ENCODE measurements at regions not wholly inside any gene's neighbourhood (a gene's known extent, or its start where the extent isn't known, plus 50 kb on each side); places are given as distances from the start of the nearest gene placed in this dataset.

- FAIRE-seq (no peak), DNase-seq (no peak)
- Histone ChIP-seq H3K27ac (ENCODE audit: low read depth in 2 of 2, low read length in 2 of 2) (no peak overlapping the region), H3K4me1 (ENCODE audit: control insufficient read depth in 2 of 3, insufficient read depth in 2 of 3, low read depth in 1 of 3, low read length in 3 of 3) (no peaks in the 10 kb centered on the region), H3K4me3 (ENCODE audit: low read length in 3 of 3) (no peak overlapping the region), H3K9ac (ENCODE audit: low read length in 3 of 3) (no peak overlapping the region), H3K36me3 (ENCODE audit: control insufficient read depth in 2 of 3, insufficient read depth in 3 of 3, low read length in 3 of 3) (no peaks in the 10 kb centered on the region), H3K9me3 (ENCODE audit: control insufficient read depth in 2 of 3, insufficient read depth in 1 of 3, low read length in 3 of 3) (no peaks in the 10 kb centered on the region), H3K27me3 (ENCODE audit: control insufficient read depth, insufficient read depth, low read length) (no peaks in the 10 kb centered on the region)
- intact Hi-C loops (cut with DNase I), result no loop called here
- TF ChIP-seq, protein P1, sequence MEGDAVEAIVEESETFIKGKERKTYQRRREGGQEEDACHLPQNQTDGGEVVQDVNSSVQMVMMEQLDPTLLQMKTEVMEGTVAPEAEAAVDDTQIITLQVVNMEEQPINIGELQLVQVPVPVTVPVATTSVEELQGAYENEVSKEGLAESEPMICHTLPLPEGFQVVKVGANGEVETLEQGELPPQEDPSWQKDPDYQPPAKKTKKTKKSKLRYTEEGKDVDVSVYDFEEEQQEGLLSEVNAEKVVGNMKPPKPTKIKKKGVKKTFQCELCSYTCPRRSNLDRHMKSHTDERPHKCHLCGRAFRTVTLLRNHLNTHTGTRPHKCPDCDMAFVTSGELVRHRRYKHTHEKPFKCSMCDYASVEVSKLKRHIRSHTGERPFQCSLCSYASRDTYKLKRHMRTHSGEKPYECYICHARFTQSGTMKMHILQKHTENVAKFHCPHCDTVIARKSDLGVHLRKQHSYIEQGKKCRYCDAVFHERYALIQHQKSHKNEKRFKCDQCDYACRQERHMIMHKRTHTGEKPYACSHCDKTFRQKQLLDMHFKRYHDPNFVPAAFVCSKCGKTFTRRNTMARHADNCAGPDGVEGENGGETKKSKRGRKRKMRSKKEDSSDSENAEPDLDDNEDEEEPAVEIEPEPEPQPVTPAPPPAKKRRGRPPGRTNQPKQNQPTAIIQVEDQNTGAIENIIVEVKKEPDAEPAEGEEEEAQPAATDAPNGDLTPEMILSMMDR (IDR thresholded peaks at IDR 0.05; ENCODE audit: borderline replicate concordance, extremely low read depth, insufficient read depth), result no peak
Measured at GRCh38 chr13:76319921-76320320, 566.3 kb downstream of the KCTD12 start.

GRCh38 chr13:76316998-76317527 is 569.1 kb downstream of the KCTD12 start:
- intact Hi-C loops (cut with DNase I), result no loop called here
- FAIRE-seq, result no peak
- Histone ChIP-seq H3K9me3 (ENCODE audit: control insufficient read depth in 2 of 3, insufficient read depth in 1 of 3, low read length in 3 of 3) (no peaks in the 10 kb centered on the region), H3K4me1 (ENCODE audit: control insufficient read depth in 2 of 3, insufficient read depth in 2 of 3, low read depth in 1 of 3, low read length in 3 of 3) (no peaks in the 10 kb centered on the region), H3K4me3 (ENCODE audit: low read length in 3 of 3) (no peak overlapping the region), H3K9ac (ENCODE audit: low read length in 3 of 3) (no peak overlapping the region), H3K36me3 (ENCODE audit: control insufficient read depth in 2 of 3, insufficient read depth in 3 of 3, low read length in 3 of 3) (no peaks in the 10 kb centered on the region), H3K27me3 (ENCODE audit: control insufficient read depth, insufficient read depth, low read length) (no peaks in the 10 kb centered on the region), H3K27ac (ENCODE audit: low read depth in 2 of 2, low read length in 2 of 2) (no peak overlapping the region)
- DNase-seq, result no peak
- TF ChIP-seq, protein P1 (IDR thresholded peaks at IDR 0.05; ENCODE audit: borderline replicate concordance, extremely low read depth, insufficient read depth), result no peak

GRCh38 chr13:76314495-76314894 is 571.7 kb downstream of the KCTD12 start:
- Histone ChIP-seq H3K9me3 (ENCODE audit: control insufficient read depth in 2 of 3, insufficient read depth in 1 of 3, low read length in 3 of 3) (no peaks in the 10 kb centered on the region), H3K36me3 (ENCODE audit: control insufficient read depth in 2 of 3, insufficient read depth in 3 of 3, low read length in 3 of 3) (no peaks in the 10 kb centered on the region), H3K4me3 (ENCODE audit: low read length in 3 of 3) (no peak overlapping the region), H3K4me1 (ENCODE audit: control insufficient read depth in 2 of 3, insufficient read depth in 2 of 3, low read depth in 1 of 3, low read length in 3 of 3) (no peaks in the 10 kb centered on the region), H3K9ac (ENCODE audit: low read length in 3 of 3) (no peak overlapping the region), H3K27me3 (ENCODE audit: control insufficient read depth, insufficient read depth, low read length) (no peaks in the 10 kb centered on the region), H3K27ac (ENCODE audit: low read depth in 2 of 2, low read length in 2 of 2) (no peak overlapping the region)
- intact Hi-C loops (cut with DNase I), result no loop called here
- no peak for FAIRE-seq
- TF ChIP-seq, protein P1 (IDR thresholded peaks at IDR 0.05; ENCODE audit: borderline replicate concordance, extremely low read depth, insufficient read depth), result no peak
- peak in 1 of 5 donors; percentile 6 for DNase-seq

DNA sequence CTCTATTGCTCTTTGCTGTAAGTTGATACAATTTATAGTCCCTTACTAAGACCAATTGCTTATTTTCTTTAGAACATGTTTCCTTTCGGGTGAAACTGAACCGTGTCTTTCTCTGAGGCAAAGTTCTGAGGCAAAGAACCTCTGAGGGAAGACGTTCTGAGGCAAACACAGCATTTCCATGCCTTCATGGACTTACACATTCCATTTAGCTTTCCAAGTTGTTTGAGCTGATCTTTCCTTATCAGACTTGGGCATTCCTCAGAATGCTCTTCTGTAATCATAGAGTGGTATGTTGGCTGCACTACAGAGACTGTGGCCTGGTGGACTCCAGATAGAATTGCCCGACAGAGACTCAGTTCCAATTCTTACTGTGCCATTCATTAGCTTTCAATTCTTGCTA is 579.1 kb downstream of the KCTD12 start:
- TF ChIP-seq, protein P1 (IDR thresholded peaks at IDR 0.05; ENCODE audit: borderline replicate concordance, extremely low read depth, insufficient read depth), result no peak
- H3K27ac ChIP-seq (ENCODE audit: low read depth in 2 of 2, low read length in 2 of 2), result no peak overlapping the region
- H3K9ac ChIP-seq (ENCODE audit: low read length in 3 of 3), result no peak overlapping the region
- H3K9me3 ChIP-seq (ENCODE audit: control insufficient read depth in 2 of 3, insufficient read depth in 1 of 3, low read length in 3 of 3), result no peaks in the 10 kb centered on the region
- intact Hi-C loops (cut with DNase I), result no loop called here
- H3K36me3 ChIP-seq (ENCODE audit: control insufficient read depth in 2 of 3, insufficient read depth in 3 of 3, low read length in 3 of 3), result no peaks in the 10 kb centered on the region
- peak in 2 of 5 donors; percentile 58 to 65 for DNase-seq
- H3K4me1 ChIP-seq (ENCODE audit: control insufficient read depth in 2 of 3, insufficient read depth in 2 of 3, low read depth in 1 of 3, low read length in 3 of 3), result no peaks in the 10 kb centered on the region
- no peaks in the 10 kb centered on the region for H3K27me3 ChIP-seq (ENCODE audit: control insufficient read depth, insufficient read depth, low read length)
- no peak overlapping the region for H3K4me3 ChIP-seq (ENCODE audit: low read length in 3 of 3)
- FAIRE-seq, result no peak

All from kidney (tissue), 13 donors.